IPS-18a (cell line): ENCODE measurements at regions not wholly inside any gene's neighbourhood (a gene's known extent, or its start where the extent isn't known, plus 50 kb on each side); places are given as distances from the start of the nearest gene placed in this dataset.

Experiments used
- H3K27ac ChIP-seq: one replicate; pipeline ENCODE4 v1.5.1; 2013; ENCODE audit warnings: low read length
- H3K27me3 ChIP-seq: one replicate; pipeline ENCODE4 v1.6.1; 2013; ENCODE audit warnings: mild to moderate bottlenecking, low read length; ENCODE audit not compliant: control insufficient read depth, insufficient read depth
- H3K36me3 ChIP-seq: one replicate; pipeline ENCODE4 v1.6.1; 2013; ENCODE audit warnings: low read depth, low read length; ENCODE audit not compliant: control insufficient read depth
- H3K4me1 ChIP-seq: one replicate; pipeline ENCODE4 v1.6.1; 2013; ENCODE audit warnings: low read depth, low read length; ENCODE audit not compliant: control insufficient read depth
- H3K4me3 ChIP-seq: one replicate; pipeline ENCODE4 v1.5.1; 2013; ENCODE audit warnings: low read length
- H3K9ac ChIP-seq: one replicate; pipeline ENCODE4 v1.6.1; 2013; ENCODE audit warnings: mild to moderate bottlenecking, low read length, moderate library complexity
- H3K9me3 ChIP-seq: one replicate; pipeline ENCODE4 v1.6.1; 2013; ENCODE audit warnings: low read depth, low read length; ENCODE audit not compliant: control insufficient read depth

DNA sequence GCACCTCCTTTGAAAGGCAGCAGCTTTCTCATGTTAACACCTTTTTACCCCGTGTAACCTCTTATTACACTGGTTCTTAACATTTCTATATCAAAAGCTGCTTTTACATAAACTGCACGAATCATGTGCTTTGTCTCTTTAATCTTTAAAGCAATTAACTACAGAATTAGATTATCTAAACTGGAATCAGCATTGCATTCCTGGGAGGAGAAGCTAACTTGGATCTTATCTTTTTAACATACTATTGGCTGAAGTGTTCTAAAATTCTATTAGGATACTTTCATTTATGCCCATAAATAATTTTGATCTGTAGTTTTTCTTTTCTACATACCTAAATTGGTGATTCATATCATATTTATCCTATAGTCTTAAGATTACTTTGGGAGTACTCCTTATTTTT is 428.4 kb upstream of the IGFBP3 start:
- H3K9me3 ChIP-seq, result no peaks in the 10 kb centered on the region
- no peak overlapping the region for H3K27ac ChIP-seq
- H3K4me3 ChIP-seq, result no peak overlapping the region
- H3K9ac ChIP-seq, result no peak overlapping the region
- H3K4me1 ChIP-seq, result peaks cover 2% of the 10 kb centered on the region
- H3K27me3 ChIP-seq, result no peaks in the 10 kb centered on the region
- H3K36me3 ChIP-seq, result no peaks in the 10 kb centered on the region

DNA sequence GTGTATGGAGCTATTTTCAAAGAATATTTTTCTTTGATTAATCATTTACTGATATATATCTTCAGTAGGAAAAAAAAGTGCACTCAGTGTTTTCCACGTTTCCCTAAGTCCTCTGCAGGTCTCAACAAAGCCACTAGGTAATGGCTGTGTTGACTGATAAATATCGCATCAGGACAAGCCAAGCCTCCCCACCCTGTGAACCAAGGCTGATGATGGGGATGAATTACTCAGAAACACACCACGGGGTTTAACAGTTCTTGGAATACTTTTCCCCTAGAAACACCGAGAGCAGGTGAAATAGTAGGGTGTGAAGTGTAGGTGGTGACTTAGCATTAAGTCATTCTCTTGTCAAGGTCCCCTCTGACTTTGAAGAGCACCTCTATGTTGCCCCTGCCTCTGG is 423.5 kb upstream of the IGFBP3 start:
- no peaks in the 10 kb centered on the region for H3K27me3 ChIP-seq
- H3K36me3 ChIP-seq, result no peaks in the 10 kb centered on the region
- no peak overlapping the region for H3K27ac ChIP-seq
- H3K4me1 ChIP-seq, result no peaks in the 10 kb centered on the region
- no peak overlapping the region for H3K4me3 ChIP-seq
- H3K9me3 ChIP-seq, result no peaks in the 10 kb centered on the region
- no peak overlapping the region for H3K9ac ChIP-seq

DNA sequence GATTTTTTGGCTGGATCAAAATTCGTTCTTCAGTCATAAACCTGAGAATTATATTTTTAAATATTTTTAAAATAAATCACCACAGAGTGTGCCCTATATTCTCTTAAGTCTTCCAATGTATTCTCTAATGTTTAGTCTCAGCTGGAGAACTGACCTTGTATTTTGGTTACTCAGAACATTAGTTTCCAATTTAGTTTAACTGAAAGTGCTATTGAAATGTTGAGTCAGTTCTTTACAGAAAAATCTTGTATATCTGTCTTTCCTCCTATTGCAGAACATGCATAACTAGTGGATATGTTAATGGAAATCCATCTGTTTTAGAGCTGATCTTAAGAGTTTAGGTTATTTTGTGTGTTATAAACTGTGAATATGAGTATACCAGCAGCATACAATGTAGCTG is 422.7 kb upstream of the IGFBP3 start:
- no peak overlapping the region for H3K9ac ChIP-seq
- no peaks in the 10 kb centered on the region for H3K36me3 ChIP-seq
- H3K9me3 ChIP-seq, result no peaks in the 10 kb centered on the region
- H3K27ac ChIP-seq, result no peak overlapping the region
- no peaks in the 10 kb centered on the region for H3K4me1 ChIP-seq
- no peak overlapping the region for H3K4me3 ChIP-seq
- no peaks in the 10 kb centered on the region for H3K27me3 ChIP-seq

DNA sequence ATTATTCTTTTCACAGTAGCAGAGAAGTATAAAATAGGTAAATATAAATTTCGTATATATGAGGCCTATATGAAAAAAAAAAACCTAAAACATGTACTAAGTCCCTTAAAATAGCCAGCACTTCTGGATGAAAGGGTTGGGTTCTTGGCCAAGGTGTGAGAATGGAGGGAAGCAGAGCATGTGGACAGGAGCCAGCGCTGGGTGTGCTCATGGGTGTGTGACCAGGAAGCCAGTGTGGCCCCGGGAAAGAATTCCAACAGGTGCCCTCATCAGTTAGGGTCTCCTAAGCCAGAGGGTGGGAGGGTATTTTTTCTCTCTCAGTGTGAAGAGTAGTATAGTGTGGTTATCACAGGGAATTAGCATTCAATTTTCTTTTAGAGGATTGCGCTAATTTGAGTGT is 401.9 kb upstream of the IGFBP3 start:
- H3K4me1 ChIP-seq, result no peaks in the 10 kb centered on the region
- H3K9me3 ChIP-seq, result no peaks in the 10 kb centered on the region
- no peak overlapping the region for H3K9ac ChIP-seq
- no peak overlapping the region for H3K4me3 ChIP-seq
- H3K36me3 ChIP-seq, result no peaks in the 10 kb centered on the region
- no peak overlapping the region for H3K27ac ChIP-seq
- no peaks in the 10 kb centered on the region for H3K27me3 ChIP-seq

DNA sequence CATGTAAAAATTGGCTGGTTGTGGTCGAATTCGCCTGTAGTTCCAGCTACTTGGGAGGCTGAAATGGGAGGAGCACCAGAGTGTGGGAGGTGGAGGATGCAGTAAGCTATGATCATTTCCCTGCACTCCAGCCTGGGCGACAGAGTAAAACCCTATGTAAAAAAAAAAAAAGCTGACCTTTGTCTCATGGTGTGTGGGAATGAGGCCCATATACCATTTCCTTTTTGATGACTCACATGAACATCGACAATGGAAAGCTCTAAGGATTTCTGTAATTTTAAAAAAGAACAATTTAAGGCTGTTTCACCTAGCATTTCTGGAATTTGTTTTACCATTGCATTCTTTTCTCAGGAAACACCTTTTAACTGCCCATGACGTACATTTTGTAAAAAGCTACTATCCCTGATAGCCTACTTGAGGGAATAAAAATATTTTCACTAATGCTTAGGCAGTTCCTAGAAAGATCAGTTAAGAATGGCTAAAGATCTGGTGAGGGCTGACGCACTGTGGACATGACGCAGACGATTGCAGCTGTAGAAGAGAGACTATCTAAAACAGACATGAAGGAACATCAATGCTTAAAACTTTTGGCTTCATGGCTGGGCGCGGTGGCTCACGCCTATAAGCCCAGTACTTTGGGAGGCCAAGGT is 400.6 kb upstream of the IGFBP3 start:
- Histone ChIP-seq H3K9me3 (no peaks in the 10 kb centered on the region), H3K4me3 (no peak overlapping the region), H3K9ac (no peak overlapping the region), H3K4me1 (no peaks in the 10 kb centered on the region), H3K36me3 (no peaks in the 10 kb centered on the region), H3K27ac (no peak overlapping the region), H3K27me3 (no peaks in the 10 kb centered on the region)

- Histone ChIP-seq H3K4me1 (no peaks in the 10 kb centered on the region), H3K9me3 (no peaks in the 10 kb centered on the region), H3K27ac (no peak overlapping the region), H3K9ac (no peak overlapping the region), H3K27me3 (no peaks in the 10 kb centered on the region), H3K36me3 (no peaks in the 10 kb centered on the region), H3K4me3 (no peak overlapping the region)
Measured at GRCh38 chr7:46320956-46321355, 399.9 kb upstream of the IGFBP3 start.

DNA sequence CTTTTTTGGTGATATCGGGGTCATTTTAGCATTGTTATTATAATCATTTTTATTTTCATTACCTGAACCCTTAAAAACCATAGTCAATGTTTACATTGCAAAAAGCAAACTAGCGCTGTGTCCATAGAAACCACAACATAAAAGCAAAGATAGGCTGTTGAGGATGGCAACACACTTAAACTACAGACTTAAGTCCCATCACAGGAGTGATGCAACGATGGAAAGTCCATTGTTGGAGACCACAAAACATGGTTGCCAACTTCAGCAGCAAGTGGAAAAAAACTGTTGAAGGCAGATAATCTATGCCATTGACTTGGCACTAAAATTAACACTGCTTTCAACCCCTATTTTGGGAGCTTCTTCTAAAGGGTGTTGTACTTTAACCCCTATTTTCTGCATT is 398.8 kb upstream of the IGFBP3 start:
- Histone ChIP-seq H3K9ac (no peak overlapping the region), H3K9me3 (no peaks in the 10 kb centered on the region), H3K36me3 (no peaks in the 10 kb centered on the region), H3K4me1 (no peaks in the 10 kb centered on the region), H3K4me3 (no peak overlapping the region), H3K27ac (no peak overlapping the region), H3K27me3 (no peaks in the 10 kb centered on the region)

- H3K27me3 ChIP-seq, result no peaks in the 10 kb centered on the region
- H3K9me3 ChIP-seq, result no peaks in the 10 kb centered on the region
- H3K36me3 ChIP-seq, result no peaks in the 10 kb centered on the region
- H3K9ac ChIP-seq, result no peak overlapping the region
- no peak overlapping the region for H3K4me3 ChIP-seq
- no peak overlapping the region for H3K27ac ChIP-seq
- no peaks in the 10 kb centered on the region for H3K4me1 ChIP-seq
Measured at GRCh38 chr7:46318276-46318675, 397.2 kb upstream of the IGFBP3 start.

GRCh38 chr7:46317256-46317655 is 396.2 kb upstream of the IGFBP3 start:
- no peak overlapping the region for H3K9ac ChIP-seq
- no peak overlapping the region for H3K27ac ChIP-seq
- H3K27me3 ChIP-seq, result no peaks in the 10 kb centered on the region
- H3K9me3 ChIP-seq, result no peaks in the 10 kb centered on the region
- no peaks in the 10 kb centered on the region for H3K4me1 ChIP-seq
- H3K36me3 ChIP-seq, result no peaks in the 10 kb centered on the region
- H3K4me3 ChIP-seq, result no peak overlapping the region

DNA sequence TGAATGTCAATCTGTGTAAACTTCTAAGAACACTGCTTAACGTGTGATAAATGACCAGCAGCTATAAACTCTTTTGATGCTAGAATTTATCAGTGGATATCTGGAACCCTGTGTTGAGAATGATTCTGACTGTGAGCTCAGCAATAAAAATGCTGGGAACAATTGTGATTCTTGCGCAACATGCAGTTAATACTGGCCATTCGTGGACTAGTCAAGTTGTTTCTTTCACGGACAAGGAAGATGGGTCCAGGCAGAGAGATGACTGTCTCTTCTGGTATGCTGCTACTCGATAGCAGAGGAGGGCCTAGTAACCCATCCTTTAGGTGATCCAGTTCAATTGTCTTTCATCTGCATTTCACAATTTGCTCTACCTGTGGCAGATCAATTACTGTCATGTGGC is 394.8 kb upstream of the IGFBP3 start:
- Histone ChIP-seq H3K27me3 (no peaks in the 10 kb centered on the region), H3K4me3 (no peak overlapping the region), H3K4me1 (no peaks in the 10 kb centered on the region), H3K27ac (no peak overlapping the region), H3K9ac (no peak overlapping the region), H3K36me3 (no peaks in the 10 kb centered on the region), H3K9me3 (no peaks in the 10 kb centered on the region)

- no peaks in the 10 kb centered on the region for H3K36me3 ChIP-seq
- no peak overlapping the region for H3K27ac ChIP-seq
- no peaks in the 10 kb centered on the region for H3K9me3 ChIP-seq
- no peaks in the 10 kb centered on the region for H3K4me1 ChIP-seq
- H3K27me3 ChIP-seq, result no peaks in the 10 kb centered on the region
- no peak overlapping the region for H3K9ac ChIP-seq
- no peak overlapping the region for H3K4me3 ChIP-seq
Measured at GRCh38 chr7:46301677-46302076, 380.6 kb upstream of the IGFBP3 start.

DNA sequence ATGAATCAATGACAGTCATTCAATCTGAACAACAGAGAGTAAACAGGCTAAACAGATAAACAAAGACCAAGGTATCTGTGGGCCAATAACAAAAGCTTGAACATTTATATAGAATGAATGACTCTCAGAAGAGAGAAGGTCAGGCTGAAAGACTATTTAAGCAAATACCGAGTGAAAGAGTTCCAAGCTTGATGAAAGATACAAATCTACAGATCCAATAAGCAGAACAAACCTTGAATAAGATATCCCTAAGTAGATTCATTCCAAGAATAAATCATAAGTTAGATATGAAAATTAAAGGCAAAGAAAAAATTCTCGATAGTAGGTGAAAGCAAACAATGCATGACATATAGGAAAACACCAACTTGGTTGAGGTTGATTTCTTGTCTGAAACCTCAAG is 376.4 kb upstream of the IGFBP3 start:
- no peaks in the 10 kb centered on the region for H3K36me3 ChIP-seq
- H3K27ac ChIP-seq, result no peak overlapping the region
- H3K4me1 ChIP-seq, result no peaks in the 10 kb centered on the region
- no peak overlapping the region for H3K9ac ChIP-seq
- H3K27me3 ChIP-seq, result no peaks in the 10 kb centered on the region
- no peak overlapping the region for H3K4me3 ChIP-seq
- H3K9me3 ChIP-seq, result no peaks in the 10 kb centered on the region
